HG03442 (cell line): ENCODE measurements at regions not wholly inside any gene's neighbourhood (a gene's known extent, or its start where the extent isn't known, plus 50 kb on each side); places are given as distances from the start of the nearest gene placed in this dataset.

Experiments
- ATAC-seq: cut with Tn5 transposase; IDR thresholded peaks from one replicate; pipeline ENCODE4 v1.9.1; 2021; ENCODE audit warnings: mild to moderate bottlenecking, moderate library complexity; ENCODE audit not compliant: unreplicated experiment

DNA sequence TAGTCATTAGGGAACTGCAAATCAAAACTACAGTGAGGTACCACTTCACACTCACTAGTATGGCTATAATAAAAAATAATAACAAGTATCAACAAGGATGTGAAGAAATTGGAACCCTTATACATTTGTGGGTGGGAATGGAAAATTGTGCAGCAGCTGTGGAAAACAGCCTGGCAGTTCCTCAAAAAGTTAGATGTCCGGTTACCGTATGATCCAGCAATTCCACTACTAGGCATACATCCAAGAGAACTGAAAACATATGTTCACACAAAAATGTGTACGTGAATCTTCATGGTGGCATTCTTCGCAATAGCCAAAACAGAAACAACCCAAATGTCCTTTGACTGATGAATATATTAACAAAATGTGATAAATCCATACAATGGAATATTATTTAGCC is 187.9 kb upstream of the LYSMD4 start:
- no peak for ATAC-seq

DNA sequence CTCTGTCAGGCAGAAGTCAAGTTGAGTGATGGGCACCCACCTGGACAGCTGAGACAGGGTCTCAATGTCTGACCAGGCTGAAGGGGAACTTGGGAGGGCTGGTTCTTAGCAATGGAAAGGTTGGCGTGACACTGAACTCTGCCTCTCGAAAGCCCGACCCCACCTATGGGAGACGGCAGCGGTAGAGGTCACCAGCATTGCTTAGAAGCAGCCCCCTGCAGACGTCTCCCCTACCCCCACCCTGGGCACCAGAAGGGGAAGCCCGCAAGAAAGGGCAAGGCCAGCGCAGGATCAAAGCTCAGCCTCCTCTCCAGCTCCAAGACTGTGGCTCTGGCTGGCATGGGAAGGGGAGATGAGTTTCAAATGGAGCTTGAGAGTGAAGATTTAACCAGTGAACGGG is 184.8 kb upstream of the LYSMD4 start:
- ATAC-seq, result no peak

DNA sequence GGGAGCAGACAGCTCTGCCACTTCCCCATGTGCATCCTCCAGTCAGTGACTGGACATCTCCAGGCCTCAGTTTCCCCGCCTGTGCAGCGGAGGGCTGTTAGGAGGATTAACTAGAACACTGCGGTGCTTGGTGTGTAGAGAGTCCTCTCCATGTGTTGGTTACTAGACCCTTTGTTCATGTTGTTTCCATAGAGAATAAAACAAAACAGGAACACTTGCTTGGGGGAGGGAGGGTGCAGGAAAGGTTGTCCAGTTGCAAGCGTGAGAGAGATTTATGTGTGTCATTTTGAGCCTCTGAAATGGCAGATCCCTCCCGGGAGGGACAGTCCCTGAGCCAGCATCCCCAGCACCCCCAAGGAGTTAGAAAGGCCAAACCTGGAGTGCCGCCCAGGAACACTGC is 184.0 kb upstream of the LYSMD4 start:
- no peak for ATAC-seq

DNA sequence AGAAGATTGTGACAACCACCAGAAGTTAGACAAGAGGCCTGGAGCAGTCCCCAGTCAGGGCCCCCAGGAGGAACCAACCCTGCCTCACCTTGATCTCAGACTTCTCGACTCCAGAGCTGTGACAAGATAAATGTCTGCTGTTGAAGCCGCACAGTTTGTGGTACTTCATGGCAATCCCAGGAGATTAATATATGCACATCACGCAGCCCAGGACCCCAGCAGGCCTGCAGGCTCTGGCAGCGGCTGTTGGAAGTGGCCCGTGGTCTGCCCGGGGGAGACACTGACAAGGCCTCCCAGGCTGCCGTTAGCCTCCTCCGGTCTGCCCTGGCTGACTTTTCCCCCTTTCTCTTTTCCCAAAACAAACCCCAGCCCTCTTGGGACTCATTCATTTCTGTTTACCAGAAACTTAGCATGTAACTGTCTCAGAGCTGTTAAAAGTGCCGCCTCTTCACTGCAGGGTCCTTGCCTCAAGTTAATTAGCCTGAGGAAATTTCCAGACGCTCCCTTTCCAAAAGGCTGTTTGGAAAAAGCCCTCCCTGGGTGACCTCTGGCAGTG is 183.5 kb upstream of the LYSMD4 start:
- no peak for ATAC-seq

DNA sequence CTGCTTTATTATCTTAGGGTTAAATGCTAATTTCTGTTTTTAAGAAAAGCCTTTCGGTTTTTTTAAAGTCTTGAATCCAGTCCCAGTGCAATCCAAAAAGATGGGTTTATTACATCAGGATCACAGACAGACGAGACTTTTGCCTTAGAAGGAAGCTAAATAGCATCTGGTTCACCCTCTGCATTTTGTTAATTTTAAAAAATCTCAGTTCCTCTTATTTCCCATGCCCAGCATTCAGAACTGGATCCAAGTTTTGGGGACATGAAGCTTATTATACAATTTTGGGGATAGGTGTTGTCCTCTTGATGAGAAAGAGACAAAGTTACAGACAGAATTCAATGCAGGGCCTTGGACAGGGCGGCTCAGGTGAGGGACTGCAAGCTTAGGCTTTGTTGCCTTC is 181.5 kb upstream of the LYSMD4 start:
- ATAC-seq, result no peak

DNA sequence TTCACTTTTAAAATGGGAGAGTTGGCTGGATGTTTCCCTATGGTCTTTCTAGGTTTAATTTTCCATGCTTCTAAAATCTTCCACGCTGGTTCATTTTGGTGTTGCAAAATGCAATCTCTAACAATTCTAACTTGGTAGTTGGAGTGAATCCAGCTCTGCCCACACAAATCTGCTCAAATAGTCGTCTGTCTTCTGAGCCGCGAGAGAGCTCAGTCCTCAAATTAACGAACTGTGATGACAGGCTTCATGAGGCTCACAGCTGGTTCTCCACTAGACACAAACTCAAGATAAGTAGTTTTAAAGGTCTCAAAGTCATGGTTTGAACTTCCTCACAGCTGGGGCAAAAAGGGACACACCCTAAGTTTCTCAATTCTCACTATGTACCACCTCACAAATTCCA is 178.6 kb upstream of the LYSMD4 start:
- no peak for ATAC-seq

DNA sequence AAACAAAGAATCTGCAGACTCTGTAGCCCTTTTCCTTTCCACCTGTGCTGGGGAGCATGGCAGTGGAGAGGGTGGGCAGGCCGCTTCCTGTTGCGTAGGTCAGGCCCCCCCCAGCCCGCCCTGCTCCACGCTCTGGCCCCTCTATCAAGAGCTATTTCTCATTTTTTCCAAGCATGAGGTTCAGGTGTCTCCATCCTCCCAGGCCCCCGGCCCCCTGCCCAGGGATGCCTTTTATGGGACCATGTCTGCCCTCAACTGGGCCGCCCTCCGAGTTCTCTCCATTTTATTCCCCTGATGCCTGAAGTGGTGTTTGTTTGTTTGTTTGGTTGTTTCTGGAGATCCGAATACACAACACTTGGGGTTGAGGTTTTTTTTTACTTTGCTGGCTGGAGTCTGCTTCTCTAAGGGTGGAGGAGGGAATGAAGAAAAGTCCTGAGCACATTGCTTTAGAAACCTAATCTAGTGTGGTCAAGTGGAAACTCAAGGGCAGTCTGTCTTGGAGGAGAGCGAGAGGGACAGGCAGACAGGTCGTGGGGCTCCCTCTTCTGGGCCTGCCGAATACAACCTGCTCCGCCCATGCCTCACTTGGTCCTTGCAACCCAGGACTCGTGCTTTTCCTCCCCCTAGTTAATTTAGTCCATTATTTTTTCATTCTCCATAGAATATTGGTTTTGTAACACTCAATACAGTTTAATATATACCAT is 176.5 kb upstream of the LYSMD4 start:
- no peak for ATAC-seq

DNA sequence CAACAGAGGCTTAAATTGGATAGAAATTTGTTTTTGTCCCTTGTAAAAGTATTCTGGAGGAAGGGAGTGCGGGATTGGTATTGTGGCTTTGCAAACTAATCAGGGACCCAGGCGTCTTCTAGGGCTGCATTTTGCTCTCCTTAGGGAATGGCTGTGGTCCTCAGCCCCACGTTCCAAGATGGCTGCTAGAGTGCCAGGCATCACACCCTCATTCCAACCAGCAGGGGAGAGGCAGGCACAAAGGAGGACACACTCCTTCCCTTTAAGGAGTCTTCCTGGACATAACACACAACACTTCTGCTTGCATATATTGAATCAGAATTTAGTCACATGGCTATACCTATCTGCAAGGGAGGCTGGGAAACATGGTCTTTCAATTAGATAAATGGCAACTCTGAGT is 174.5 kb upstream of the LYSMD4 start:
- no peak for ATAC-seq

DNA sequence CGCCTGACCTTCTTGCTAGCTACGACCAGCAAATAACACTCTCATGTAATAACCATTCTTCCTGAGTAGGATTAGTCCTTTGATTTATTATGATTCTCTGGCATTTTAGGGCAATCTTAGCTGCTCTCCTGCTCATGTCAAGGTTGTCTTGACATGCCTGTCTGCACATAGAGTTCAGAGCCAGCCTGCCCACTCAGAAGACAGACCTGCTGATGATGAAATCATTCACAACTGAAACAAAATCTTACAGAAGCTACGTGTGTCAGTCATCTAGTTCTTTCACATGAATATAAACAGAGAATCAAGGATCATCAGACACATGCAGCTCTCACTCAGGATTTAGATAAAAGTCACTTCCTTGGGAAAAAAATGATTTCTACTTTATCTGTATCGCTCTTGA is 173.6 kb upstream of the LYSMD4 start:
- ATAC-seq, result no peak

DNA sequence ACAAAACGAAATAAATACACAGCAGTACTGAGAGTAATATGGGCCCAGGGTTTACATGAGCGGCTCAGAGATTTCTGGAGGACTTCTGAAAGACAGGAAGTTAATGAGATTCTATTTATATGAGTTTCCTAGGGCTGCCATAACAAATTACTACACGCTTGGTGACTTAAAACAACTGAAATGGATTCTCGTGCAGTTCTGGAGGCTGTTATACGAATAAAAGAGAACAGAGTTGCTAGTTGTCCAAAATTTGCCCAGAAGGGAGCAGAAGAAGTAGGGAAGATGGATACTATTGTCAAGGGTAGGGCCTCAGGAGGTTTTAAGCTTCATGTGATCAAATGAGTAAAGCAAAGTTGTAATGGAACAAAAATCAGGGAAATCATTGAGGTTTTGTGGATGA is 173.1 kb upstream of the LYSMD4 start:
- ATAC-seq, result no peak

DNA sequence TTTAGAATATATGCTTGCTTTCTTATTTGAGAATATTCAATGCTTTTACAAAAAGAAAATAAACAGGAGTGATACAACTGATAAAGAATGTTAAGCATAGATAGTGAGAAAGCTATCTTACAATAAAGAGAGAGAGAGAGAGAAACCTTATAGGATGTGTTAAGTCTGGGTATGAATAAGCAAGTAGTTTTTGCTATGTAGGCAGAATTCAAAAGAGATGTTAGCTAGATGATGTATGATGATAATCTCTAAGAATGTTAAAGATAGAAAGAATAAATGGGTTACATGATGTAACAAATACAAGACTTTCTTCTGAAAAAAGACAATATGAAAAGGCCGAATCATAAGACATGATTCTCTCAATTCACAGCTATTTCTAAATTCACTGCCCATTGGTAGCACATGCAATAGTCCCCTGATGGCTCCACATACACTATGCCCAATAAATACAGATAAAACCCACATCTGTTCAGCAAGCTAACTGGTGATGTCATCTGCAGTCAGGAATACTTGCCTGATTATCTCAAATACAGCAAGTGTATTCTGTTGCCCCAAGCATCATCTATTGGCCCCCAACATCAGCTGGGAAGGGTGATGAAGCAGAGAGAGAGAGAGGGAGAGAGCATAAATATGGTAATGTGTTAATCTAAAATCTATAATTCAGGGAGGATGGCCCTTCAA is 169.2 kb upstream of the LYSMD4 start:
- no peak for ATAC-seq

DNA sequence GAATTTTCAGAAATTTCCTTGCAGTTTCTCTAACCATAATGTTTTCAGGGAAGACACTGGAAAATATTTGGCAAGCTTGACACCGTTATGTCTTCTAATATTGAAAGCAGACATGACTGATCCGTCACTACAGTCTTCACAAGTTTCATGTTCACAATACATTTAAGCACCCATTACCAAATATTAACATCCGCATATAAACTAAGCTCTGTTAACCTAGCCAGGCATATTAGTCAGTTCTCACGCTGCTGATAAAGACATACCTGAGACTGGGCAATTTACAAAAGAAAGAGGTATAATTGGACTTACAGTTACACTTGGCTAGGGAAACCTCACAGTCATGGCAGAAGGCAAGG is 162.7 kb upstream of the LYSMD4 start:
- ATAC-seq, result no peak

DNA sequence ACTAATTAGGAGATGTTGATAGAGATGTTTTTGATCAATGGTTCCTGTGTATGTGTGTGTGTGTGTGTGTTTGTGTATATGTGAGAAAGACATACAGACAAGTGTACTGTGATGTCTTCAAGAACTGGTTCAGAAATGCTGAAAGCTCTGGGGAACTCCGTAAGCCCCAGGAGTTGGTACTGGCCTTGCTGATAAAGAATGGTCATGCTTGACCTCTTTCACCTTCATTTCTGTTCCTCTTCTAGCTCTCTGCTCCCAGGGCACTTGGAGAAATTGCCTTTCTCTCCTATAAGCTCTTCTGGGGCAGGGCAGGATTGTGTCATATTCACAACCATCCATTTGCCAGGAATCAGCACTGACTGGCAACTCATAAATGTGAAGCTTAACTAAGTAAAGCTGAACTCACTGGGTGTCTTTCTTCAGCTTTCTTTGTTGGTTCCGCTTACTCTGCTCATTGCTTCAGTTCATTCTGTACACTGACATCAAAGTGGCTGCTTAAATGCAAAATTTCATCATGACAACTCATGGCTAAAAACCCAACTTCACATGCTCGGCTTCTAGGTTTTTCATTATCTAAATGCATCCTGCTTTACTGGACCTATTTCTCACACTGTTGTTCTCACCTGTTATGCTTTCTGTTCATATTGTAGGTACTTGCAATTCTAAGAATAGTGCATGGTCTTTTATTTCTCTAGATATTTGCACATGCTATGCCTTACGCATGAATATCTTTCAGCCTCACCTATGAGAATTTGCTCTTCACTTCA is 162.1 kb upstream of the LYSMD4 start:
- peak; percentile 66 for ATAC-seq

DNA sequence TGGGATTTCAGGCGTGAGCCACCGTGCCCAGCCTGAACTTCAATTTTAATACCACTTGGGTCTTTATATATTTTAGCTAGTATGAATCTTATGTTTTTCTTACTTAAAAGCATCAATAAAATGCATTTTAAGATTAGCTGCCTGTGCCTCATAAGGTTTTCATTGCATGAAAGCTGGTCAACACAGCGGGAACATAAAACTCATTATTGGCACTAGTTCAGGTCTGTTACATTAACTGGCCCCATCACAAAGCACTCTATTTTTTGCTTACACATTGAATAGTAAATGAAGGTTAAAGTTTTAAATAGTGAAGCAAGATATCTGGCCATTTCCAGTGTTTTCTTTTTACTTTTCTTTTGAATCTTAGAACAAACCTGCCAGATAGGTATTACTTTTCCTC is 145.6 kb upstream of the LYSMD4 start:
- no peak for ATAC-seq

DNA sequence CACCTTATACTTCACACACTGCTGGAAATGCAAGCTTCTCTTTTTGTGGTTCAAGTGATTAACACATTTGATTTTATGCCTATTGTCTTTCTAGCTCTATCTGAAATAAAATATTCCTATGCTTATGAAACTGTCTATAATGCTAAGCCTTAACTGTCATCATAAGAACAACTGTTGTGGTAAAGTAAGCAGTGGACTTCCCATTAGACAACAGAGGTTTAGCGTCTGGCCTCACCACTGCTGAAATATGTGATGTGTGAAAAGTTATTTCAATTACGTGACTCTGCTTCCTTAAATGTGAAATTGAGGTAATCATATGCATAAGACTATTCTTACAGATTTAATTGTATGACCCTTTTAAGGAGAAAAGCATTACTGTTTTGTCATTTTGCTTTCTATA is 140.2 kb upstream of the LYSMD4 start:
- ATAC-seq, result no peak

DNA sequence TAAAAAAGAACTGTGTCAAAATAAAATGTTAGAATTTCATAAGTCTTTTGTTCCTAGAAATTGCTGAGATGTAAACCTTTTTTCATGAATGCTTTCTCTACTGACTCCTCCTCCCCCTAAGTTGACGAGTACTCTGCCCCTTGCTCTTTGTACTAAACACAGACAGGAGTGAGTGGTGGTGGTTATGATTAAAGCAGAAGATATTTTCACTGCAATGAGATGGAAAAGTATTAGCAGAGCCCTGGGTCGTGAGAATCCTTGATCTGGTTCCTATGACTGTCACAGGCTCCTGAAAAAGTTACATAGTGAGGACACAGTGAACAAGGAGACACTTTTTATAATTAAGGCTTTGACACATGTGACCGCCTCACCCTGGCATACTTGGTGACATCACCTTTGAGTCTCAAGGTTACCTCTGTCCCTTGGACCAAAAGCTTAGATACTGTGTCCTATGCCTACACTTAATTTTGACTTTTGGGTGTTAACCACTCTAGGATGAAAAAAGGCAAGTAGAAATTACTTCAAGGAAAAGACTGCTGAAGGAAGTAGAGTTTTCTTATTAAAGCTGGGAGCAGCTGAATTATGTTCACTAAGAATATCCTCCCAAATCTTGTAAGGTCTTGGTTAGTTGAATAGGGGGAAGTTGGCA is 130.4 kb upstream of the LYSMD4 start:
- no peak for ATAC-seq

DNA sequence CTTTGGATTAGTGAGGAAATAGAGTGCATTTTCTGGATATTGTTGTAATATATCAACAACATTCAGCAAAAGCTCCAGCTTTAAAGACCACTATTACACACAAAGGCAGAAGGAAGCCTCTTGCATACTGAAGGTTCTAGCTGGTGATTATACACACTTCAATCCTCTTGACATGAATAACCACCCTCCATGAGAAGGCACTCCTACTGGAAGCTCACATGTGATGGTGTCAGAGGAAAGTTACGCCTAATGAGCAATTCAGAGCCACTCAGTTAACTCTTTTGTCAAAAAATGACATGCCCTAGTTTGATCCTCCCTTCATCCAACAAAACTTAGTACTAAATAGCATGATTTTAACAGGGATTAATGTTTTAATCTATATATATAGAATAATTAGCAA is 124.6 kb upstream of the LYSMD4 start:
- no peak for ATAC-seq

DNA sequence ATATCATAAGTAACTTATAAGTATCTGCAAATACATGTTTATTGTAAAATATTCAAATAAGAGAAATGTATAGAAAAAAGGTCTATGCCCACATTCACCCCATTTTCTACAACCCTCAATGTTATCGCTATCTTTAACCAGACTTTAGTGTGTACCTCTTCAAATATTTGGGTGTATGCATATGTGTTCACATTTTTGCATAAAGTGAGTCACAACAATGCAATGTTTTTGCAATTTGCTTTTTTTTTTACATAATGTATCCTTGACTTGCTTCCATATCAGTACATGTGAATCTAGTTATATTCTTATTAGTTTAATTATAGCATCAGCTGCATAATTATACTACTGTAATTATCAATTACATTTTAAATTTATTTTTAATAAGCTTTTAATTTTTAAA is 117.3 kb upstream of the LYSMD4 start:
- no peak for ATAC-seq

DNA sequence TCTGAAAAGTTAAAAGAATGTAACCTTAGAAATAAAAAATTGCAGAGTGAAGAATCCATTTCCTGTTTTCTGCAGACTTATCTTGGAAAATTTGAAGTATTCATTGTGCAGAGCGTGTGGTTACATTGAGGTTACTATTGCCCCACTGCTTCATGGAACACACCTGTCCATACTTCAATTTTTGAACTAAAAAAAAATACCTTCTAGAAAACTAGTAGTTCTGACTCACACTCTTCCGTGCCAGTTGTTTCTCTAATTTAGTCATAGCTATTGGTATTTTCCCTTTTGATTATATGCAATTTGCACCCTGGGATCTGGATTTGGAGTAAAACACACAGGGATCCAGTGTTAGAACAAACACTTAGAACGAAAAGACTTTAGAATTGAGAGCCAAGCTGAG is 111.8 kb upstream of the LYSMD4 start:
- no peak for ATAC-seq

DNA sequence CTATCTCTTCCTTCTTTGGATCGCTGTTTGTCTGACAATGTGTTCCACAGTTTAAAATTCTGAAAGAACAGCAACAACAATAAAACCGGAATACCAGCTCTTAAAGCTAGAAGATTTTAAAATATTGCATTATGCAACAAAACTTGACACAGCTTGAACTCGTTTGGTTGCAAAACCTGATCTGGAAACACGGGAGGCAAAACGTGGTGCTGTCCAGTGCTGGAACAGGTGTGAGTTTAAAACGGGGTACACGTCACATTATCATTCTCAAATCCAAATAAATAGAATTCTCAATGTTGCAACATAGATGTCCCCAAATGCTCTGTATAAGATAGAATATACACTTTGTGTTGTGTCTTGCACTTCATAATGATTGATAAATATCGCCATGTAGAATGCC is 110.9 kb upstream of the LYSMD4 start:
- no peak for ATAC-seq

DNA sequence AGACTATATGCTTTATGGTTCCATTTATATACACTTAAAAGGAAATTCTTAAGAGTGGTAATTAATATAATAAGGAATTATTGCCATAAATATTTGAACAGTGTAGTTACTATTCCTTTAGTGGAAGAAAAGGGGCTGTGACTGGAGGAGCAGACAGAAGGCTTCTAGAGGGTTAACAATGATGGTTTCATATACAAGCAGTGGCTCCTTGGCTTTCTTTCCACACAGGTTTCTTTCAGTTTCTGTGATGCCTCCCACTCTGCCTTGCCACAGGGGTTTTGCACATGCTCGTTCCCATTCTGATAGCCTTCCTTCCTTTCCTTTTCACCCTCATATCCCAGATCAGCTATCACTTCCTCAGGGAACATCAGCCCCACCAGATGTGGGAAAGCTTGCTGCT is 108.8 kb upstream of the LYSMD4 start:
- ATAC-seq, result no peak
